Fibroblast of pulmonary artery (primary cell): ENCODE measurements at regions not wholly inside any gene's neighbourhood (a gene's known extent, or its start where the extent isn't known, plus 50 kb on each side); places are given as distances from the start of the nearest gene placed in this dataset.

Experiments
- DNase-seq: peaks from one replicate; pipeline ENCODE4 v3.0.0-alpha.2; 2010; ENCODE audit warnings: low read depth
- H3K4me3 ChIP-seq: replicated peaks from 2 replicates; pipeline ENCODE4 v1.5.1; 2011; ENCODE audit warnings: low read depth, mild to moderate bottlenecking, control low read depth, low read length, moderate library complexity
- TF ChIP-seq, protein P1 (sequence below): IDR thresholded peaks from 2 replicates; pipeline ENCODE4 v1.5.1; 2011; ENCODE audit warnings: mild to moderate bottlenecking, control low read depth, low read length, inconsistent platforms; ENCODE audit errors: missing control alignments

GRCh38 chrX:125736008-125736729 lies 416.5 kb downstream of the TEX13C start:
- DNase-seq, result no peak
- no peak overlapping the region for H3K4me3 ChIP-seq
- TF ChIP-seq, protein P1, sequence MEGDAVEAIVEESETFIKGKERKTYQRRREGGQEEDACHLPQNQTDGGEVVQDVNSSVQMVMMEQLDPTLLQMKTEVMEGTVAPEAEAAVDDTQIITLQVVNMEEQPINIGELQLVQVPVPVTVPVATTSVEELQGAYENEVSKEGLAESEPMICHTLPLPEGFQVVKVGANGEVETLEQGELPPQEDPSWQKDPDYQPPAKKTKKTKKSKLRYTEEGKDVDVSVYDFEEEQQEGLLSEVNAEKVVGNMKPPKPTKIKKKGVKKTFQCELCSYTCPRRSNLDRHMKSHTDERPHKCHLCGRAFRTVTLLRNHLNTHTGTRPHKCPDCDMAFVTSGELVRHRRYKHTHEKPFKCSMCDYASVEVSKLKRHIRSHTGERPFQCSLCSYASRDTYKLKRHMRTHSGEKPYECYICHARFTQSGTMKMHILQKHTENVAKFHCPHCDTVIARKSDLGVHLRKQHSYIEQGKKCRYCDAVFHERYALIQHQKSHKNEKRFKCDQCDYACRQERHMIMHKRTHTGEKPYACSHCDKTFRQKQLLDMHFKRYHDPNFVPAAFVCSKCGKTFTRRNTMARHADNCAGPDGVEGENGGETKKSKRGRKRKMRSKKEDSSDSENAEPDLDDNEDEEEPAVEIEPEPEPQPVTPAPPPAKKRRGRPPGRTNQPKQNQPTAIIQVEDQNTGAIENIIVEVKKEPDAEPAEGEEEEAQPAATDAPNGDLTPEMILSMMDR, result no peak

- DNase-seq, result no peak
- TF ChIP-seq, protein P1, result no peak
- no peak overlapping the region for H3K4me3 ChIP-seq
Measured at GRCh38 chrX:125742811-125743210, 423.1 kb downstream of the TEX13C start.

GRCh38 chrX:125744914-125745313 lies 421.2 kb downstream of the DCAF12L2 start:
- TF ChIP-seq, protein P1, result no peak
- DNase-seq, result no peak

DNA sequence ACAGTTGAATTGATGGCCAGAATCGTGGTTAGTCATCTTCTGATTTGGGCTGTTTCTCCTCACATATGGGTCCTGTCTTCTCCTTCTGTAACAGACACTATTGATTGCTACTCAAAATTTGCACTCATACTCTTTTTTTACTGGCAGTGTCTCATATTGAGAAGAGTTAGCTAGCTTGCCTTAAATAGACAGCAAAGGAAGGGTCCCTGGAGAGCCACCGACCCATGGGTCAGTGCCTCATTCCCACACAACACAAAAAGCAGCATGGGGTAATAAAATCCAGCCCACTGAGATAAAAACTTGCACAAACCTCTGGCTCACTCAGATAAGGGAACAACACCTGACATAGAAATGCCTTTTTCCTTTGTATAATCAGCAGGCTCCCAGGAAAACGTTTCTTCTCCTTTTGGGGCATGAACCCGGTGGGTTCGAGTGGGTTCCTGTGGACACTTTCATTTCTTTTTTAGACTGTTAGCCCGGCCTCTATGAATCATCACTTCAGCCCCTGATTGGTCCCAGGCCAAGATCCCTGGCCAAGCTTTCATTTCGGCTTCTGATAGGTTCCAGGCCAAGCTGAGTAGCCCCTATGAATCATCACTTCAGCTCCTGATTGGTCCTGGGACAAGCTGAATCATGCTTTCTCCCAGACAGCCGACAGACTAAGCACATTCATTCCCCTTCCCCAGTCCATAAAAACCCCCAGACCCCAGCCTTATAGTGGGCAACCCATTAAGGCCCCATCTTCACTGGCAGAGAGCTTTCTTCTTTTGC lies 408.1 kb downstream of the DCAF12L2 start:
- TF ChIP-seq, protein P1, result no peak
- DNase-seq, result no peak
- H3K4me3 ChIP-seq, result no peak overlapping the region

More at GRCh38 chrX:125744914-125745313, 421.2 kb downstream of the DCAF12L2 start:
- no peak overlapping the region for H3K4me3 ChIP-seq

GRCh38 chrX:125758819-125759218 lies 407.3 kb downstream of the DCAF12L2 start:
- DNase-seq, result no peak
- no peak overlapping the region for H3K4me3 ChIP-seq
- TF ChIP-seq, protein P1, result no peak

DNA sequence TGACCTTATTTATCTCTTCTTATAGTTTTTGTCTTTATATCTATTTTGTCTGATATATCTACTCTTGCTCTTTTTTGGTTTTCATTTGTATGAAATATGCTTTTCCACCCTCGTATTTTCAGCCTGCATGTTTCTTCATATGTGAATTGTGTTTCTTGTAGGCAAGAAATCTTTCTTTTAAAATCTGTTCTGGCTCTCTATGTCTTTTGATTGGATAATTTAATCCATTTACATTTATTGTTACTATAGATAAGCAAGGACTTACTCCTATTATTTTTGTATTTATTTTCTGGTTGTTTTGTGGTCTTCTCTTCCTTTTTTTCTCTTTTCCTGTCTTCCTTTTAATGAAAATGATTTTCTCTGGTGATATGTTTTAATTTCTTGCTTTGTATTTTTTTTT lies 403.1 kb downstream of the DCAF12L2 start:
- H3K4me3 ChIP-seq, result no peak overlapping the region
- TF ChIP-seq, protein P1, result no peak
- no peak for DNase-seq
